ENCODE measurements at regions not wholly inside any gene's neighbourhood (a gene's known extent, or its start where the extent isn't known, plus 50 kb on each side); places are given as distances from the start of the nearest gene placed in this dataset.

DNA sequence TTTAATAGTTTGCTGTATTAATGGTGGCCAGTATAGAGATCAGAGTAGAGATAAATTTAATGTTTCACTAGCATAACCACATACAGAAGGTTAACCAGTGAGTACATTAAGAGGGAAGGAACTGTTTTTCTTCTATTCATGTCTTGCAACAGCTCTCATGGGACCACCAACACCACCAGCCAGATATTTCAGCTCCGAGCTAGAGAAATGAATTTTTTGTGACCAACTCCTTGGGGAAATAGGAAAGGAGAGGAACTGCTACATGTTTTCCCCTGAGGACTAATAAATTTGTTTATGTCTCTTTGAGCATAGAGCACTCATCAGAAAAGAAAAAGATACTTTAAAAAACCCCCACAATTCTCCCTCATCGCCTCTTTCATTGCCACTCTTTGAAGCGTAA lies 247.5 kb downstream of the MBNL1 start:
- DNase-seq: no peak

DNA sequence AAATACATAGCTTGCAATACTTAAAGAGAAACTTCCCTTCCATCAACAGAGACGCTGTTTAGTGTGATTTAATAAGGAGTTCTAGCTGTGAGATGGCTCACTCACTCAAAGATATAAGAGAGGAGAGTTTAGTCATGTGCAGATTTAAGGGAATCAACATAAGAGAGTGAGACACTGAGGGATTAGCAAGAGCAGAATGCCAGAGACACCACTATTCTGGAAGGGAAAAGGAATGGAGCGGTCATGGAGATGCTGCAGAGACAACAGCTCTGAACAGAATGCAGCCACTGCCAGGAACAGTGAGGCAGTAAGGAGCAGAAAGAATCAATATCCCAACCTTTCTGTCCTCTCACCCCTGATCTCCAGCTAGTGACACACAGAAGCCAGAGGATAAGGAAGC lies 248.8 kb downstream of the MBNL1 start:
- no peak for DNase-seq

DNA sequence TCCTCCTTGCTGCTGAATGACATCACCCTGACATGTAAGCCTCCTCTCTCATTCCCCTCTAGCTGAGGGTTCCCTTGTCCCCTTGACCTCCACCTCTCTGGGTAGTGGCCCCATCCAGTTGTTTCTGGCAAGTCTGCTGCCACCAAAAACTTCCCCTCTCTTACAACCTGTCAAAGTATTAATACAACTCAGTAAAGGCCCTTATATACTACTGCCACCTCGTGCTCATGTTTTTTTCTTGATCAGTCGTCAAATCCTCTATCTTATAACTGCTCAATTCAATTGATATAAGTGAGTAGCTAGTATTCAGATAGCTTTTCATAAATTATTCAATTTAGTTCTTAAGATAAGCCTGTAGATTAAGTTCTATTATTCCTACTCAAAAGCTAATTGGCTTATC lies 249.6 kb downstream of the MBNL1 start:
- DNase-seq: no peak

DNA sequence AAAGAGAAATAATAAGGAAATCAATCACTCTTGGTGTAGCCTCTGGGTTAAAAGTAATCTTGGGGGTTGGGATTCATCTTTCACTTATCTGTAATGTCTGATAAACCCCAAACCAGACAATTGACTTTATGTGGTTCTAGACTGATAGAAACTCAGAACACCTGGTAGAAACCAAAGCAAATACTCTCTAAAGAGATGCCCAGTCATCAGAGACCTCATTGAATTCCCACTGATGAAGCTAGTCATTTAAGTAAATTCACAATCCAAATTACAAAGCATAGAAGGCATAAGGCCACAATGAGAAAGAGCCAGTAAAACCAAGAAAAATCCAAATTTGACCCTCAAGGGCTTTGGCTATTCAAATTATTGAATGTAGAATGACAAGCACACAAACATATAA lies 250.6 kb downstream of the MBNL1 start:
- no peak for DNase-seq

DNA sequence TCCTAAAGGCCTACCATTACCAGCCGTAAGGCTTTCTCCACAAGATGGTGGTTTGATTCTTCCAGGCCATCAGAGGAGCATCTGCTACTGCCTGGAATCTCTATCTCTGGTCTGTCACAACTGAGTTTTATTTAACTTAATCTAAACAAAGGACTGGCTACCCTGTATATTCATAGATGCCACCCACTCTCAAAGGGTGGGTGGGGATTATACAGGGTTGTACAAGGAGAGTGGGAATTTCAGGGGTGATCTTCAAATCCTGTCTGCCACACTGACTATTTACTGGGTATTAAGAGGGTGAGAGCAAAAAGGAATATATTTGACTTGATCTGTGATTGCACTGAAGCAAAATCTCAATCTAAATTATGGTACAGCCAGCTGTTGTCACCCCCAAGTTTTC lies 253.3 kb downstream of the MBNL1 start:
- DNase-seq: no peak

DNA sequence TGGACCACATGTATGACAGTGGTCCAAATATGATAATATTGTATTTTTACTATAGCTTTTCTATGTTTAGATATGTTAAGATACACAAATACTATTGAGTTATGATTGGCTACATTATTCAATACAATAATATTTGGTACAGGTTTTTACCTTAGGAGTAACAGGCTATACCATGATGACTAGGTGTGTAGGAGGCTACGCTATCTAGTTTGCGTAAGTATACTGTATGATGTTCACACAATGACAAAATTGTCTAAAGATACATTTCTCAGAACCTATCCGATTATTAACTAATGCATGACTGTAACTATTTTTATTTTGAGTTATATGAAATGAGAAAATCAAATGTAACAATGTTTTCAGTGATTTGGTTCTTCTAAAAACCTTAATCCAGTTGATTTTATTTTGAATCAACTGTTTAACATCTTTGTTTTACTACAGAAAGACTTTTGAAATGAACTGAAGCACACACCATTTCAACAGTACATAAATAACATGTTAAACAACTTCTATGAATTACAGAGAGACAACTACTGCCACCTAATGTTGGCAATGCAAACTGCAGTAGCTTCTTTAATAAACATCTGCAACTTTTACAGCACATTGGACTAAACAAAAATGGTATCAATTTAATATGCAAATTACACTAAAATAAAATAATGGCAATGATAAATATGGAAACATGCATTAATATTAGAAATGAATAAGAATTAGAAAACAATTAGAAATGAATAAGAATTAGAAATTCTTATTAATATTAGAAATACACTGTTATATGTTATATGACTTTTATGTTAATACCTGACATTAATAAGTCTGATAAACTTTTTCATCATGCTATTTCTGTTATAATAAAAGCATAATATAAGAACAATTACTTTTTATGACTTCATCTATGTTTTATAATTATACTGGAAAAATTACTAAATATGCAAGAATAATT lies 255.7 kb downstream of the MBNL1 start:
- DNase-seq: peak; percentile 7

DNA sequence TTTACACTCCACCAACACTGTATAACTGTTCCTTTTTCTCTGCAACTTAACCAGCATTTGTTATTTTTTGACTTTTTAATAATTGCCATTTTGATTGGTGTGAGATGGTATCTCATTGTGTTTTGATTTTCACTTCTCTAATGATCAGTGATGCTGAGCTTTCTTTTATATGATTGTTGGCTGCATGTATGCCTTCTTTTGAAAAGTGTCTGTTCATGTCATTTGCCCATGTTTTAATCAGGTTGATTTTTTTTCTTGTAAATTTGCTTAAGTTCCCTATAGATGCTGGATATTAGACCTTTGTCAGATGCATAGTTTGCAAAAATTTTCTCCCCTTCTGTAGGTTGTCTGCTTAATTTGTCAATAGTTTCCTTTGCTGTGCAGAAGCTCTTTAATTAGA lies 263.0 kb downstream of the MBNL1 start:
- DNase-seq: no peak

DNA sequence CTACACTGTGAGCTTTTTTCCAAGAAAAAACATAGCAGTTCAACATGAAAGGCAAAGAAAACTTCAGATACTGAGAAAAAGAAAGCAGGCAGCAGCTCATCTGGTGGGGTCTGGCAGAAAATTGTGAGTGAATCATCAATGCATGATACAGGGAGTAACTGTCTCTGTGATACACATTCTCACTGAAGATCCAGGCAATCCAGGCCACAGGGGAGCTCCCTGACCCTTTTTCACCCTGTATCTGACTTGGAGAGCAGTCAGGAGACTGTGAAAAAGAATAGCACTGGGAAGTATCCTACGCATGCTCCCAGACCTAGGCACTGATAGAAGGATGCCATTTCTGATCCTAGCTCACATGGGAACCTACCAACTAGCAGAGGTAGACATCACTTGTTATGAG lies 269.8 kb downstream of the MBNL1 start:
- DNase-seq: no peak

DNA sequence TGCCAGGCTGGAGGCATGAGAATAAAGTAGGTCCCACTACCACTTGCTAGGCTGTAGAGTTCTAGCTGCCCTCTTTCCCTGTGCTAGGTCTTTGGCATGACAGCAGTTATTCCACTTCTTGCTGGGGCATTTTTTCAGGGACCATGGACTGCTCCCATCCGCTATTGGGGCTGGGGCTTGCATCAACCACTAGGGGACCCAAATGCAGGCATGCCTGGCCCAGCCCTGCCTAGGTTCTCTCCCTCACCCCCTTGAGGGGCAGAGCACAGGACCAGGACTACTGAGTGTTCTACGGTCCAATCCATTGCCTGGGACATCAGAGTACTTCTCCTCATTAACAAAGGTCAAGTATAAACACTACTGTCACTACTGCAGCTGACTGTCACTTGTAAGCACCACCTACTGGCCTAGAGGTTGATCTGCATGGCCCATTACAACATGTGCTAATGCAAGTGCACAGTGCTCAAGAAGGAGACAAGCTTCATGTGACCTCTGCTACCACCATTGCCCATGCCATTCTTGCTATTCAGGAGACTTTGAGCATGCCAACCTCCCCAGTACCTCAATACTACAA lies 270.5 kb downstream of the MBNL1 start:
- no peak for DNase-seq

DNA sequence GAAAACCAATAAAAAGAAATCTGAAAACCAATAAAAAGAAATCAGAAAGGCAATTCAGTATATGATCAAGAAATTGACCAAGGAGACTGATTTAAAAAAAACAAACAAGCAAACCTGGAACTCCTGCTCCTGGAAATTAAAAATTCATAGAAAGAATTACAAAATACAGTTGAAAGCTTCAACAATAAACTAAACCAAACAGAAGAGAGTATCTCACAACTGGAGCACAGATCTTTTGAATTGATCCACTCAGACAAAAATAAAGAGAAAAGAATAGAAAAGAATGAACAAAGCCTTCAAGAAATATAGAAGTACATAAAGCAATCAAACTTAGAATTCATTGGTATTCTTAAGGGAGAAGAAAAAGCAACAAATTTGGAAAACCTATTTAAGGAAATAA lies 271.4 kb downstream of the MBNL1 start:
- DNase-seq: no peak

DNA sequence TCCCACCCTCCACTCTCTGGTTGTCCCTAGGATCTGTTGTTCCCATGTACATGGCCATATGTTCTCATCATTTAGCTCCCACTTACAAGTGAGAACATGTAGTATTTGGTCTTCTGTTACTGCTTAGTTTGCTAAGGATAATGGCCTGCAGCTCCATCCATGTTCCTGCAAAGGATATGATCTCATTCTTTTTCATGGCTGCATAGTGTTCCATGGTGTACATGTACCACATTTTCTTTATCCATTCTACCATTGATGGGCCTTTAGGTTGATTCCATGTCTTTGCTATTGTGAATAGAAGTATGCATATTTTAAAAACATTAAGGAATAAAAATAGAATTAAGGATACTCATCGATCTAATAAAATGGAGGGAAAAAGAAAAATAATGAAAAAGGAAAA lies 278.4 kb downstream of the MBNL1 start:
- no peak for DNase-seq

DNA sequence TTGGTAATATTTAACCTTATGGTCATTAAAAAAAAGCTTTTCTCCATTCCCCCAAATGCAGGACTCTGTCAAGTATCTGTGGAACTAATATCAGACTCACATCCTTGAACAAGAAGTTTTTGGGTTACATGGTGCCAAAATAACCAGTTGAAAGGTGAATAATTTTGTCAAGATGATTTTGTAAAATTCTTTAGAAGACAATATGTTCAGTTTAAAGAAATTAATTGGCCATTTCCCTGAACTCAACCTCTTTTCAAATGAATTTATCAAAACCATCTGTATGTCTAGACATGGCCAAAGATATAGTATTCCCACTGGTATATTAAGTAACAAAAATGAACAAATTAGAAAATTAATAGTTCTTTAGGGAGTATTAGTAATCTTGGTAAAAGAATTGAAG lies 280.5 kb downstream of the MBNL1 start:
- no peak for DNase-seq

DNA sequence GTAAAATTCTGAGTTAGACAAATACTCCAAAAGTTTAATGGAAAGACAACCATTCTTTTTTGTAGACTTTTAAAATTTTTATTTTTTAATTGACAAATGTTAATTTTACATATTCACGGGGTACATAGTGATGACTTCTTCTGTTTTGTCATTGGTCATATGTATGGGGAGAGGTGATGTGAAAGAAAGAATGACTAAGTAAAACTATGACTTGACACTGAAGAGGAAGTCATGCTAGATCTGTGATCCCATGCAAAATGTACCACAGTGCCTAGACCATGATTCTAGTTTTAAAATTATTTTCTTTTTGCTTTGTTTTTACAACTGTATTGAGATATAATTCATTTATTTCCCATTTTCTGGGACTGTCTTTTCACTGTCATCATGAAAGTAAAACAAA lies 281.6 kb downstream of the MBNL1 start:
- no peak for DNase-seq

DNA sequence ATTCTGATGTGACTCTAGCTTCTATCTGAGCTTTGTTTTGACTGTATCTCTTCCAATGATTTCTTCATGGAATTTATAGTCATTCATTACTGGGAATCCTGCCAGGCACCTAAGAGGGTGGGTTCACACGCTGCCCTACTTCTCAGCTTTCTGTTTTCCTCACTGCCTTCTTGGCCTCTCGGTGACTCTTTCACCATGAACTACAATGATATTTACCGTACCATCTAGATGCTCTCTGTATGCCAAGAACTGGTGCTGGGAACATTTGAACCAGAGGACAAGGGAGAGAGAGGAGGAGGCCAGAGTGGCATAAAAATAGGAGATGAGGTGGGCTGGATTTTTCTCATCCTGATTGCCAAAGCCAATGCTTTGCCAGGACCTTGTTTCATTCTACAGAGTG lies 280.0 kb upstream of the P2RY1 start:
- no peak for DNase-seq

DNA sequence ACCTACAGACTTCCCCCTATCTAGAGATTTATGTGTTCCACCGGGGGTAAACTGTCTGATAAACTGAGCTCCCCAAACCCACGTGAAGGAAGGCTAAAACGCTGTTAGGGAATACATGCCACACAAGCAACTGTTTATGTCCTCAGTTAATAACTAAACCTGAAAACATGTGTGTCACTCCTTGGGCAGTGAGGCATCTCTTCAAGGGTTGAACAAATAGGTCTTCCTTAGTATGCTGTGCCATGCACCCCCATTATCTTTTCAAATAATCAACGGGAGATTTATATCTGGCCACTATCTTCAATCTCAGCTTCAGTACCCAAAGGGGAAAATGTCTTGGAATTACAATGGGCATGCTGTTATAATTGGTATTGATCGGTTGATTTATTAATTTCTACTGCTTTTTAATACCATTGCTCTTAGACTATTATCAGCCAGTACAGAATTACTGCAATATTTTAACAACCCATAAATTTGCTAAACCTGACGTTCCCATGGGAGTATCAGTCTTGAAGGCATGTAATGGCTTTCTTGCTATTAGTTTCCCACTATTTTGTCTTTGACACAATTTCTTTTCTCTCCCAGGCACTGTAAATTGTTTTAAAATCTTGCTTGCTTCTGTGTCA lies 279.2 kb upstream of the P2RY1 start:
- no peak for DNase-seq

DNA sequence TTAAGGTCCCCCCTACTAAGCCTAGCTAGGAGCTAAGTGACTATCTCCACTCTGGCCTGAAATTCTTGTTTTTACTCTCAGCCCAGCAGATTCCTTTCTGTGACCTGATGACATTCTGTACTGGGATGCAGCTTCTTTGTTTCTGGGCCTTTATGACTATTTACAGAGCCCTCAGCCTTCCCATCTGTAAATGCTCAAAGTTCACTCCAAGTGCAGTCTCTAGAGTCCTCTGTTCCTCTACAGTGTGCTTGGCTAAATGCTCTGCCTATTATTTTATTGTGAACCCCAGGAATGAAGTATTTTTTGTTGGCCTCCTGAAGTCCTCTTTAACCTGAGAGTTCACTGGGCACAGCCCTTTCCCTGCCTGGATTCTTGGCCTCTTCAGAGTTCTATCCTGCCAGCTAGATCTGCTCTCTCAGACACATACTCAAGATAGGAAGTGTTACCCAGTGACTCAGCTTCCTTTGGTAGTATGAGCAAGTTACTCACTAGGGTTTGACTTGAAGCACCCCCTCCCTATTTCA lies 278.1 kb upstream of the P2RY1 start:
- DNase-seq: no peak

DNA sequence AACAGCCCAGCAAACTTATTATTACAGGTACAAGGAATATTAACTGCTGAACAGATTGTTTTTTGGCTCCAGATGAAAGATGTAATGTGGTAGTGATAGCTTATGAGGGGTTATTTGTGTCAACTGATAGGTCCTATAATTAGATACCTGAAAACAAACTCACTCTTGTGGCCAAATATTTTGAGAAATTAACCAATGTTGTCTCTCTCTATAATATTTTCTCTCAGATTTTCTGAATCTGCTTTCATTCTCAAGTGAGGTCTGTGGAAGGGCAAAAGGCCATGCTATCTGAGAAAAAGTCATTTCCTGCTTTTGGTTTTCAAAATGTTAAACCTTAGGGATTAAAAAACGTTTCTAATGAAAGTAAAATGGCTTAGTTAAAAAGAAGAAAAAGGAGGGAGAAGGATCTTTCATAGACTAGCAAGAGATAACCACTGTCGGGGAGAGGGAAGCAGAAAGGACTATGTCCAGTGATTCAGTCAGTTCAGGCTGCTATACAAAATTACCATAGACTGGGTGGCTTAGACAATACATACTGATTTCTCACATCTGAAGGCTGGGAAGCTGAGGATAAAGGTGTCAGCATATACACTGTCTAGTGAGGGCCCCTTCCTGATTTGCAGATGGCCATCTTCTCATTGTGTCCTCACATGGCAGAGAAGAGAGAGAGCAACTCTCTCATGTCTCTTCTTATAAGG lies 277.5 kb upstream of the P2RY1 start:
- DNase-seq: no peak

DNA sequence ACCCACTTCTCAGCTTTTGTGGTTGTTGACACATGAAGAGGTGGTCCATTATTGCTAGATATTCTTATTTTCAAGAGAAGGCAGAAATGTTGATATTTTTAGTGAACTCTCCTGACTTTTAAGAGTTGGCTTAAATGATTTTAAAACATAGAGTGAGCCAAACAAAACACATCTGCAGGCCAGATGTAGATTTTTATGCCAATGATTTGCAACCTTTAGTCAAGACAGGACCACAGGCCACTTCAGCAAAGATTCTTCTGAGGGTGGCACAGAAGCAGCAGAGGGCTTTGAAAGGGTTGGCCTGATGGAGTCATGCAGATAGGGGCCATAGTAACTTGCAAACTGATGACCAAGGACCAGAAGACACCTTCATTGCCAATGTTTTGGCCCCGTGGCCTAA lies 276.5 kb upstream of the P2RY1 start:
- no peak for DNase-seq

DNA sequence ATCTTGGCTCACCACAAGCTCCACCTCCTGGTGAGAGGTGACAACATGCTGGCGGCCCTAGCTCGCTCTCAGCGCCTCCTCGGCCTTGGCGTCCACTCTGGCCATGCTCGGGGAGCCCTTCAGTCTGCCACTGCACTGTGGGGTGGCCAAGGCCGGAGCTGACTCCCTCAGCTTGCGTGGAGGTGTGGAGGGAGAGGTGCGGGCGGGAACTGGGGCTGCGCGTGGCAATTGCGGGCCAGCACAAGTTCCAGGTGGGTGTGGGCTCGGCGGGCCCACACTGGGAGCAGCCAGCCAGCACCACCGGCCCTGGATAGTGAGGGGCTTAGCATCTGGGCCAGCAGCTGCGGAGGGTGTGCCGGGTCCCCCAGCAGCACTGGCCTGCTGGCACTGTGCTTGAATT lies 275.7 kb upstream of the P2RY1 start:
- no peak for DNase-seq

DNA sequence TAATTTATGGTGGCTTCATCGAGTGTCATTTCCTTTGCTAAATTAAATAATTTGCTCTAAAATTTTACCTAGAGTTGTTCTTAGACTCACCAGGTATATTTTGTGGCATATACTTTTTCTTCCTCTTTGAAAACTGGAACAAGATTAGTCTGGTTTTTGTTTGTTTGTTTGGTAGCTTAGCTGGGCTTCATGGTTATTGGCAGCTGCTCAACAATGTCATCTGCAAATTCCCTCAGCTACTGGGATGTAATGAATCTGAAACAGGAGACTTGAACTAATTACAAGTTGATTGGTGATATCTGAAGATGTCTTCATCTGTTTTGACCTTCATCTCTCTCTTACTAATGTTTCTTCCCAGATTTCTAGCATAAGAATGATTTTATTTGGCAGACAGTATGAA lies 270.5 kb upstream of the P2RY1 start:
- DNase-seq: no peak

DNA sequence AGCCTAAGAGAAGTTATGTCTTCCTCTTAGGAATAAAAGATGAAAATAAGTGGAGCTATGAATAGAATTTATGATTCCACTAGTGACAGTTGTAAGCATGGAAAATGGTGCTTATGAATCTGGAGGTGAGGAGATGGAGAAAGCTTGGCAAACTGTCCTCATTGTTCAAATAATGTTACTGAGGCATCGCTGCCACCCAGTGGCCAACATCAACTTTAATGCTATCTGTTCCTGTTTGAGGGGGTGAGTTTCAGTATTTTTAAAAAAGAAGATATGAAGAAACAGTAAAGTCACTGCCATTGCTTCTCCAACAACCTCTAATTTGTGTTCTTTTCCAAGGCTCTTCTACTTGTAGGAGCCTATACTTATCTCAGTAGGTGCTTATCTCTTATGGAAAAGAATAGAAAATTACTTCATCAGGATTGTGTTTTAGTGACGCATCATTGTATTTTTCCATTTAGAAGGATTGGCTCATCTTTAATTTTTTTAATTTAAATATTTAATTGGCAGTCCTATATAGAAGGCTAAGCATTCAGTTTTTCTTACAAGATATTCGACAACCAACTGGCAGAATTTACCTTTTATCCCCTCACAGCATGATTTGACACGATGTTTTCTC lies 260.4 kb upstream of the P2RY1 start:
- DNase-seq: peak; percentile 43

DNA sequence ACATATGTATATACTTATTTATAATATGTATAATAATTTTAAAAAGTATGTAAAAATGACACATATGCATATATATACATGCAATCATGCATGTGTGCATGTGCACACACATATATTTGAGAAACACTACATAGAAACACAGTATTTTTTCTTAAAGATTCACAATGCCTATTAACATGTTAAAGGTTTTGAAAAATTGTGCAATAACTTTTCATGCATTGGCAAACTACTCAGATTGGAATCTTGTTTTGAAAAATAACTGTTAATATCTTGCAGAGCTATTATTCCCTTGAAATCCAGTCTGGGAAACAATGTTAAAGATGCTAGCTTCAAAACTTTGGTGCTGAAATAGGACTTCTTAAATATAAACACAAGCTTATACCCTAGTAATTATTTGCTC lies 256.2 kb upstream of the P2RY1 start:
- DNase-seq: no peak

DNA sequence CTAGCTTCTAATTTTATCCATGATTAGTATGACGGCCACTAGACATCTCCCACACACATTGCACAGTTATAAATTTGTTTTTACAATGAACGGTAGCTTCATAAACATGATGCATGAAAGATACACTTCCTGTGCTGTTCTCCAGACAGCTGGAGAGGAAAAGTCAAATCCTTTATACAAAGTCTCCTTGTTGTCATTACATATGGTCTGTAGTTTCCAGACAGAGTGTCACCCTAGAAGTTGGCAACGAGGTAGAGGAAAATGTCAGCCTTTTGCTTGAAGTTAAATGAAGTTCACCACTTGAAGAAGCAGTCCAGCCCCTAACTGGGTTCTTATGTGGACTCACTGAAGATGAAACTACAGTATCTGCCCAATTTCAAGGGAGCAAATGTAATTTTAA lies 253.0 kb upstream of the P2RY1 start:
- no peak for DNase-seq

Data from GDM1 (cell line).